ENCODE measurements at regions not wholly inside any gene's neighbourhood (a gene's known extent, or its start where the extent isn't known, plus 50 kb on each side); places are given as distances from the start of the nearest gene placed in this dataset.
"Not testable (repeated sequence)": the region's sequence is repeated elsewhere in the genome, so short reads cannot be mapped to it uniquely, and the experiment has no call there.

- DNase-seq = no peak
Measured at GRCh38 chrX:106220177-106220576, 52.1 kb downstream of the PWWP3B start.

- no peak for DNase-seq
Measured at GRCh38 chrX:106243376-106243775, 75.3 kb downstream of the PWWP3B start.

- no peak for DNase-seq
Measured at GRCh38 chrX:106246511-106246910, 78.4 kb downstream of the PWWP3B start.

- no peak for DNase-seq
Measured at GRCh38 chrX:106247162-106247561, 79.1 kb downstream of the PWWP3B start.

GRCh38 chrX:106249706-106250379 lies 81.7 kb downstream of the PWWP3B start:
- no peak for DNase-seq

- no peak for DNase-seq
Measured at GRCh38 chrX:106263817-106264216, 95.7 kb downstream of the PWWP3B start.

GRCh38 chrX:106273947-106274587 lies 106.0 kb downstream of the PWWP3B start:
- DNase-seq = not testable (repeated sequence)

GRCh38 chrX:106275172-106275571 lies 107.1 kb downstream of the PWWP3B start:
- not testable (repeated sequence) for DNase-seq

GRCh38 chrX:106278951-106279350 lies 110.8 kb downstream of the PWWP3B start:
- DNase-seq = no peak

GRCh38 chrX:106281383-106281782 lies 113.3 kb downstream of the PWWP3B start:
- DNase-seq = no peak

- no peak for DNase-seq
Measured at GRCh38 chrX:106283841-106284240, 115.7 kb downstream of the PWWP3B start.

GRCh38 chrX:106284431-106285025 lies 116.4 kb downstream of the PWWP3B start:
- no peak for DNase-seq

GRCh38 chrX:106286053-106286650 lies 118.0 kb downstream of the PWWP3B start:
- no peak for DNase-seq

GRCh38 chrX:106290778-106291177 lies 122.7 kb downstream of the PWWP3B start:
- not testable (repeated sequence) for DNase-seq

- DNase-seq = not testable (repeated sequence)
Measured at GRCh38 chrX:106291779-106292390, 123.8 kb downstream of the PWWP3B start.

- no peak for DNase-seq
Measured at GRCh38 chrX:106300239-106300638, 132.1 kb downstream of the PWWP3B start.

GRCh38 chrX:106300656-106301055 lies 132.6 kb downstream of the PWWP3B start:
- no peak for DNase-seq

- no peak for DNase-seq
Measured at GRCh38 chrX:106302304-106302703, 134.2 kb downstream of the PWWP3B start.

- no peak for DNase-seq
Measured at GRCh38 chrX:106306391-106306947, 138.4 kb downstream of the PWWP3B start.

GRCh38 chrX:106323357-106323756 lies 155.3 kb downstream of the PWWP3B start:
- no peak for DNase-seq

GRCh38 chrX:106331606-106332005 lies 163.5 kb downstream of the PWWP3B start:
- no peak for DNase-seq

GRCh38 chrX:106341823-106342222 lies 173.7 kb downstream of the PWWP3B start:
- DNase-seq = no peak

GRCh38 chrX:106356580-106356979 lies 188.5 kb downstream of the PWWP3B start:
- no peak for DNase-seq
